Naive B cell (primary cell): ENCODE measurements at regions not wholly inside any gene's neighbourhood (a gene's known extent, or its start where the extent isn't known, plus 50 kb on each side); places are given as distances from the start of the nearest gene placed in this dataset.
"Not testable (repeated sequence)": the region's sequence is repeated elsewhere in the genome, so short reads cannot be mapped to it uniquely, and the experiment has no call there.

Experiments used
- ATAC-seq, 2 donors: fragments of 150-1000 bp; cut with Tn5 transposase; 2 replicates each; pipeline ENCODE4 v1.10.0; 2021; ENCODE audit warnings: low read depth in 2 of 2, mild to moderate bottlenecking in 2 of 2, moderate library complexity in 2 of 2
- DNase-seq: peaks from one replicate; pipeline ENCODE4 v3.0.0; 2022
- H3K27ac Mint-ChIP-seq, 6 donors: one replicate each; pipeline ENCODE4 v1.8.0; 2020 to 2022; ENCODE audit warnings: mild to moderate bottlenecking in 6 of 6, mixed read lengths in 6 of 6, moderate library complexity in 5 of 6, inconsistent platforms in 2 of 6
- H3K27me3 Mint-ChIP-seq, 3 donors: one replicate each; pipeline ENCODE4 v1.8.0; 2021 to 2022; ENCODE audit warnings: mixed read lengths in 3 of 3, mild to moderate bottlenecking in 1 of 3
- H3K36me3 Mint-ChIP-seq, 2 donors: one replicate each; pipeline ENCODE4 v1.8.0; 2020 to 2022; ENCODE audit warnings: mixed read lengths in 2 of 2, inconsistent platforms in 1 of 2, mild to moderate bottlenecking in 1 of 2
- H3K4me1 Mint-ChIP-seq, 3 donors: one replicate each; pipeline ENCODE4 v1.8.0; 2020 to 2022; ENCODE audit warnings: mixed read lengths in 3 of 3, inconsistent platforms in 1 of 3, mild to moderate bottlenecking in 1 of 3, moderate library complexity in 1 of 3
- H3K4me3 Mint-ChIP-seq, 8 donors: one replicate each; pipeline ENCODE4 v1.8.0; 2020 to 2022; ENCODE audit warnings: mild to moderate bottlenecking in 8 of 8, mixed read lengths in 8 of 8, moderate library complexity in 8 of 8, inconsistent platforms in 2 of 8
- H3K9me3 Mint-ChIP-seq, 7 donors: one replicate each; pipeline ENCODE4 v1.8.0; 2020 to 2022; ENCODE audit warnings: mixed read lengths in 7 of 7, mild to moderate bottlenecking in 5 of 7, inconsistent platforms in 2 of 7, moderate library complexity in 1 of 7

DNA sequence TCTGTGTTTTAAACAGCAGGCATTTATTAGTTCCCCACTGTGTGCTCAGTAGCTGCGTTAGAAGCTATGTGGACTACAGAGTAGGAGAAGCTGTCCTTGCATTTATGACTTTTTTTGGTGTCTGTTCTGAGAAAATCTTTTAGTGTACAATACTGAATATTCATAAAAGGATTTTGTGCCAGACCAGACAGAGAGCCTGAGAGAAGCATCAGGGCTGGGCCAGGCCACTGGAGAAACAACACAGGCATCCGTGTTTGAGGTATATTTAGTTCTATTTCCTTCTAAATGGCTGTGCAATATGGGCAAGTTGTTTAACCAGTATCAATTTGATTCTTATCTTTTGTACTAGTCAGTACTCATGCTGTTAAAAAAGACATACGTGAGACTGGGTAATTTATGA is 182.8 kb downstream of the SH2D4B start:
- Mint-ChIP-seq H3K36me3 (no peaks in the 10 kb centered on the region), H3K4me3 (peak overlapping the region in 1 of 8 donors; percentile 35), H3K27ac (peak overlapping the region in 2 of 6 donors; percentile 6 to 87), H3K27me3 (peaks cover 5 to 10% (median 8%) of the 10 kb centered on the region in 3 donors), H3K9me3 (peaks cover 0 to 13% (median 9%) of the 10 kb centered on the region in 7 donors), H3K4me1 (no peaks in the 10 kb centered on the region)
- ATAC-seq (no peak), DNase-seq (no peak)

DNA sequence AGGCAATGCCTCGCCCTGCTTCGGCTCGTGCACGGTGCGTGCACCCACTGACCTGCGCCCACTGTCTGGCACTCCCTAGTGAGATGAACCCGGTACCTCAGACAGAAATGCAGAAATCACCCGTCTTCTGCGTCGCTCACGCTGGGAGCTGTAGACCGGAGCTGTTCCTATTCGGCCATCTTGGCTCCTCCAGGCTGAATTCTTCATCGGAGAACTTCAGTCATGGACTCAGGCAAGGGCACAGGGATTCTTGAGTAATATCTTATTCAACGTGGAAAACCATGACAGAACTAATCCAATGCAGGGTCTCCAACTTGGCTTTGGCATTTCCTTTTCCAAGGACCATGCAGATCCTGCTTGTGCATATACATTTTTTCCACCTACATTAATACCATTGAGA is 190.7 kb downstream of the SH2D4B start:
- ATAC-seq, H3K9me3 Mint-ChIP-seq, H3K4me3 Mint-ChIP-seq, H3K36me3 Mint-ChIP-seq, H3K4me1 Mint-ChIP-seq, DNase-seq, H3K27ac Mint-ChIP-seq: not testable (repeated sequence)
- H3K27me3 Mint-ChIP-seq, result peaks cover 7 to 23% (median 18%) of the 10 kb centered on the region in 3 donors

DNA sequence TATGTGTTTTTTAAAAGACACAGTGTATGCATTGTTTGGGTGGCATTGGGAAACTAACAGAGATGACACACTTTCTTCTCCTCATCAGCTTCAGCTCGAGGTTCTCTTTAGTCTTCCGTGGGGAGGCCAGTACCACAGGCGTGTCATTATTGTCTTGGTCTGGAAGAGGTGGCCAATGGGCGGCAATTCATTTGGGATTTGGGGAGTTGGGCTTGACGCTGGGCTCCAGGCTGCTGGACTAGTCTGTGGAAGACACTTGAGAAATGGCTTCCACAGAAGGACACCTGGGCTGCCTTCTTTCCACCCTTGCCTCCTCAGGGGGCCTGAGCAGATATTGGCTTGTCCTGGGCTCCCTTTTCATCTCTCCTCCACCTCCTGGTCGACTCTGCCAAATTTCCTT is 192.2 kb downstream of the SH2D4B start:
- no peaks in the 10 kb centered on the region for H3K4me1 Mint-ChIP-seq
- peaks cover 0 to 4% (median 2%) of the 10 kb centered on the region in 7 donors for H3K9me3 Mint-ChIP-seq
- peaks cover 7 to 23% (median 18%) of the 10 kb centered on the region in 3 donors for H3K27me3 Mint-ChIP-seq
- no peak overlapping the region for H3K4me3 Mint-ChIP-seq
- no peak overlapping the region for H3K27ac Mint-ChIP-seq
- no peak for ATAC-seq
- DNase-seq, result no peak
- no peaks in the 10 kb centered on the region for H3K36me3 Mint-ChIP-seq

- Mint-ChIP-seq H3K36me3 (no peaks in the 10 kb centered on the region), H3K4me1 (no peaks in the 10 kb centered on the region), H3K9me3 (peaks cover 0 to 4% (median under 1%) of the 10 kb centered on the region in 7 donors), H3K27ac (peak overlapping the region in 1 of 6 donors; percentile 44), H3K27me3 (peaks cover 7 to 23% (median 18%) of the 10 kb centered on the region in 3 donors), H3K4me3 (no peak overlapping the region)
- ATAC-seq, result no peak
- no peak for DNase-seq
Observed at GRCh38 chr10:80730522-80730921, 192.8 kb downstream of the SH2D4B start.

DNA sequence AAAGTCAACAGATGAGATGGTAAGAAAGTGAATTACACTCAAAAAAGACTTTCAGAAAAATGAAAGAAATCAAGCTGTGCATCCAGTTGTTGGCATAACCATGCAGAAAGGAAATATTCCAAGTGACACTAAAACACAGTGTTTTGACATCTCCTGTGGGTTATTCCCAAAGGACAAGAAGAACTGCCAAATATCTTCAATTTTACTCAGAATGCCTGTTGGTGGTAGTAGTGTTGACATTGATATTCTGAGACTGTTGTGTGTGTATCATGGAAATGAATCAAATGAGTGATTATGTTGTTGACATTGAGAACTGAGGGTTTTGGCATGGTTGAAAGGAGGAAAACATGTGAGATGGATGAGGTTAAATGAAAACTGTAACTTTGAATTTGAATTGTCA is 196.9 kb downstream of the SH2D4B start:
- H3K27me3 Mint-ChIP-seq, result peaks cover 5 to 32% (median 29%) of the 10 kb centered on the region in 3 donors
- no peak for ATAC-seq
- no peak for DNase-seq
- no peaks in the 10 kb centered on the region for H3K36me3 Mint-ChIP-seq
- no peak overlapping the region for H3K27ac Mint-ChIP-seq
- H3K4me3 Mint-ChIP-seq, result no peak overlapping the region
- H3K9me3 Mint-ChIP-seq, result peaks cover 0 to 4% (median 0%) of the 10 kb centered on the region in 7 donors
- H3K4me1 Mint-ChIP-seq, result no peaks in the 10 kb centered on the region

DNA sequence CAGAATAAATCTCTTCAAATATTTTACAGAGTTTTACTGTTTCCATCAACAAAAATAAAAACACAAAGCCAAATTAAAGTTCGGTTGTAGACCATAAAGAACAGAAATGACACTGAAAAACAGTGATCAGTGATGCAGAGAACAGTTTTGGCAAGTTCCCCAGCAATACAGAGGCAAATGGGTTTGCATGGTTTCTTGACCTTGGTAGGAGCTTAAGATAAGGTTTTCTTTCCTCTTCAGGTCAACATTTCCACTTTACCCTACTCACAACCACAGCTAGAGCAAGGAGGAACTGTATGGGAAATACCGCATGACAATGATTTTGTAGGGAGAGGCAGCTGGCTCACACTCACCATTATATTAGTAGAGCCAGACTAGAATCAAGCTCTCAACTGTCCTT is 199.5 kb downstream of the SH2D4B start:
- Mint-ChIP-seq H3K27me3 (peaks cover 14 to 28% (median 20%) of the 10 kb centered on the region in 3 donors), H3K9me3 (peaks cover 0 to 4% (median 1%) of the 10 kb centered on the region in 7 donors), H3K36me3 (no peaks in the 10 kb centered on the region), H3K4me3 (no peak overlapping the region), H3K4me1 (no peaks in the 10 kb centered on the region), H3K27ac (no peak overlapping the region)
- no peak for DNase-seq
- no peak for ATAC-seq

- no peaks in the 10 kb centered on the region for H3K36me3 Mint-ChIP-seq
- DNase-seq, result no peak
- no peak for ATAC-seq
- H3K4me1 Mint-ChIP-seq, result no peaks in the 10 kb centered on the region
- H3K4me3 Mint-ChIP-seq, result no peak overlapping the region
- H3K9me3 Mint-ChIP-seq, result peaks cover 0 to 4% (median 0%) of the 10 kb centered on the region in 7 donors
- peaks cover 22 to 38% (median 26%) of the 10 kb centered on the region in 3 donors for H3K27me3 Mint-ChIP-seq
- no peak overlapping the region for H3K27ac Mint-ChIP-seq
Observed at GRCh38 chr10:80739328-80739727, 201.6 kb downstream of the SH2D4B start.

- no peak overlapping the region for H3K27ac Mint-ChIP-seq
Observed at GRCh38 chr10:80739963-80740715, 202.4 kb downstream of the SH2D4B start.

DNA sequence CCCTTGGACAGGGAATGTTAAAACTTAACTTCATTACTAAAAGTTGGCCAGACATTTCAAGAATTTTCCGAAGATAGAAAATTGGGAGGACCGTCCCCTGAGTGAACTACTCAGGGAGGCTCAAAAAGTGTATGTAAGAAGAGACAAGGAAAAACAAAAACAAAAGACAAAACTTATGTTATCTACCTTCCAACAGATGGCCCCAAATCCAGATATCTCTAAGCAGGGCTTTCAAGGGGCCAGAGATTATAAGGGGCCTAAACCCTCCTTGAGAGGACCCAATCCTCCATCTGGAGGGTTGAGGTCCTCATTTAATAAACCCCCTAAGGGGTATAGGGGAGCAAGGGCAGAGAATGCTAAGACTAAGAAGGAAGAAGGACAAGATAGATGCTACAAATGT is 203.6 kb downstream of the SH2D4B start:
- Mint-ChIP-seq H3K27ac (no peak overlapping the region), H3K4me3 (no peak overlapping the region), H3K27me3 (peaks cover 26 to 38% (median 32%) of the 10 kb centered on the region in 3 donors), H3K36me3 (no peaks in the 10 kb centered on the region), H3K9me3 (peaks cover 0 to 4% (median 0%) of the 10 kb centered on the region in 7 donors), H3K4me1 (no peaks in the 10 kb centered on the region)
- ATAC-seq (no peak), DNase-seq (no peak)

More at GRCh38 chr10:80739963-80740715, 202.4 kb downstream of the SH2D4B start:
- DNase-seq, result no peak
- Mint-ChIP-seq H3K4me3 (no peak overlapping the region), H3K36me3 (no peaks in the 10 kb centered on the region), H3K4me1 (no peaks in the 10 kb centered on the region), H3K27me3 (peaks cover 26 to 38% (median 28%) of the 10 kb centered on the region in 3 donors), H3K9me3 (peaks cover 0 to 4% (median 0%) of the 10 kb centered on the region in 7 donors)
- no peak for ATAC-seq

DNA sequence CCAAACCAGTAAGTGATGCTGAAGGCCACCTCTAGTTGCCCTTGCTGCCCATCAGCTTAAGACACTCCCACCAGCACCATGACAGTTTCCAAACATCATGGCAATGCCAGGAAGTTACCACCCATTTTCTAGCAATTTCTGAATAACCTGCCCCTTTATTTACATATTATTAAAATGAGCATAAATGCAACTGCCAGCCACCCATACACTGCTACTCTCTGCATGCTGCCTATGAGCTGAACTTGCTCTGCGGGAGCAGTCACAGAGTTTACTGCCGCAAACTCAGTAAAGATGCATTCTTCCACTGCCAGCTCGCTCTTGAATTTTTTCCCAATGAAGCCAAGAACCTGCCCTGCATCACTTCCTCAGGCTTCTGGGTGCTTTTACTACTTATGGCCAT is 212.6 kb downstream of the SH2D4B start:
- peaks cover 0 to 7% (median 2%) of the 10 kb centered on the region in 7 donors for H3K9me3 Mint-ChIP-seq
- no peaks in the 10 kb centered on the region for H3K36me3 Mint-ChIP-seq
- DNase-seq, result no peak
- H3K27ac Mint-ChIP-seq, result no peak overlapping the region
- H3K27me3 Mint-ChIP-seq, result peaks cover 10 to 22% (median 18%) of the 10 kb centered on the region in 3 donors
- H3K4me1 Mint-ChIP-seq, result no peaks in the 10 kb centered on the region
- no peak overlapping the region for H3K4me3 Mint-ChIP-seq
- no peak for ATAC-seq

- Mint-ChIP-seq H3K9me3 (peaks cover 0 to 7% (median 3%) of the 10 kb centered on the region in 7 donors), H3K27me3 (peaks cover 14 to 22% (median 22%) of the 10 kb centered on the region in 3 donors), H3K27ac (no peak overlapping the region), H3K36me3 (no peaks in the 10 kb centered on the region), H3K4me3 (no peak overlapping the region), H3K4me1 (no peaks in the 10 kb centered on the region)
- ATAC-seq (no peak), DNase-seq (no peak)
Observed at GRCh38 chr10:80751940-80752339, 214.2 kb downstream of the SH2D4B start.

DNA sequence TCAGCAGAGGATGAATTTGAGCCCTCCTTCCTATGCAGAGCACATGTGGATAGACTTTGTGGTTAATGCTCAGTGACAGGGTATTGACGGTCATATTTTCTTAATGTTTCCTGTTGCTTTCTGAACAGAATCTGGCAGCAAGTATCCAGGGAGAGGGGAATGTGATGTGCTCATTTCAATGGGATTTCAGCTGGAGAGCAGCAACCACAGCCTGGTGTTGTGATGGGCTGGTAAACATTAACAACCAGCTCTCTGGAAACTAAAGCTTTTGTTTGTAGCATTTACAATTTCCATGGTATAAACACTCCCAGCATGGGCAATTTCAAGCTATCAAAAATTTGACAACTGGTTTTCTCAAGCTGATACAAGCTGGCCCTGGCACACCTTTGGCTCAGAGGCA is 215.9 kb downstream of the SH2D4B start:
- no peaks in the 10 kb centered on the region for H3K4me1 Mint-ChIP-seq
- H3K36me3 Mint-ChIP-seq, result no peaks in the 10 kb centered on the region
- H3K9me3 Mint-ChIP-seq, result peaks cover 0 to 7% (median 4%) of the 10 kb centered on the region in 7 donors
- no peak overlapping the region for H3K4me3 Mint-ChIP-seq
- ATAC-seq, result no peak
- no peak overlapping the region for H3K27ac Mint-ChIP-seq
- H3K27me3 Mint-ChIP-seq, result peaks cover 10 to 22% (median 22%) of the 10 kb centered on the region in 3 donors
- no peak for DNase-seq

DNA sequence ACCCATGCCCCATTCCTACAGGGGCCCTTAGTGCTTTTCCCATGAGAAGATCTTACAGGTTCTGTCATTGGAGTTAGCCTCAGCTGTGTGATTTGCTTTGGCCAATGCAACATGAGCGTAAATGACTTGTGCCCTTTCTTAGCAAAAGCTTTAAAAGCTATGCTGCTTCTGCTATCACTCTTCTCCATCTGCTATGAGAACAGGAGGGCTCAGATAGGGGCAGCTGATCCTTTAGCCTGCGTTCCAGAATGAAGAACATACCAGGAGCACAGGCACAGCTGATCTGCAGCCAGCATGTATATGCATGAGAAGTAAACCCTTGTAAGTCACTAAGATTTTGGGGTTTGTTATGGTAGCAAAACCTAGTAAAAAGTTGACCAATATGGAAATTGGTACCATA is 218.2 kb downstream of the SH2D4B start:
- Mint-ChIP-seq H3K36me3 (no peaks in the 10 kb centered on the region), H3K4me1 (no peaks in the 10 kb centered on the region), H3K4me3 (no peak overlapping the region), H3K27ac (no peak overlapping the region), H3K27me3 (peaks cover 9 to 14% (median 13%) of the 10 kb centered on the region in 3 donors), H3K9me3 (peaks cover 0 to 9% (median 4%) of the 10 kb centered on the region in 7 donors)
- DNase-seq (no peak), ATAC-seq (no peak)

- Mint-ChIP-seq H3K27ac (no peak overlapping the region), H3K4me3 (no peak overlapping the region), H3K4me1 (no peaks in the 10 kb centered on the region), H3K9me3 (peaks cover 0 to 6% (median 2%) of the 10 kb centered on the region in 7 donors), H3K27me3 (peaks cover 0 to 16% (median 12%) of the 10 kb centered on the region in 3 donors), H3K36me3 (no peaks in the 10 kb centered on the region)
- no peak for DNase-seq
- no peak for ATAC-seq
Observed at GRCh38 chr10:80759693-80760092, 222.0 kb downstream of the SH2D4B start.
